Parathyroid adenoma (tissue), 2 donors: ENCODE measurements at regions not wholly inside any gene's neighbourhood (a gene's known extent, or its start where the extent isn't known, plus 50 kb on each side); places are given as distances from the start of the nearest gene placed in this dataset.

Source experiments
- H2AFZ ChIP-seq: fragments of 300-600 bp; sonication (generic); one replicate; pipeline ENCODE4 v1.7.0; 2017; ENCODE audit warnings: antibody characterized with exemption, mild to moderate bottlenecking
- H3K27ac ChIP-seq: fragments of 300-600 bp; sonication (generic); one replicate; pipeline ENCODE4 v1.7.0; 2017
- H3K27me3 ChIP-seq: fragments of 300-600 bp; sonication (generic); one replicate; pipeline ENCODE4 v1.7.0; 2017; ENCODE audit warnings: low read length; ENCODE audit not compliant: control insufficient read depth, insufficient read depth
- H3K36me3 ChIP-seq: fragments of 300-600 bp; sonication (generic); one replicate; pipeline ENCODE4 v1.7.0; 2017; ENCODE audit warnings: low read length; ENCODE audit not compliant: control insufficient read depth, insufficient read depth
- H3K4me1 ChIP-seq: fragments of 300-600 bp; sonication (generic); one replicate; pipeline ENCODE4 v1.7.0; 2017; ENCODE audit warnings: control low read depth
- H3K4me2 ChIP-seq: fragments of 300-600 bp; sonication (generic); one replicate; pipeline ENCODE4 v1.7.0; 2017; ENCODE audit warnings: low read length
- H3K4me3 ChIP-seq: fragments of 300-600 bp; sonication (generic); one replicate; pipeline ENCODE4 v1.7.0; 2017; ENCODE audit warnings: low read depth, low read length
- H3K79me2 ChIP-seq: fragments of 300-600 bp; sonication (generic); one replicate; pipeline ENCODE4 v1.7.0; 2017; ENCODE audit warnings: control low read depth
- H3K9ac ChIP-seq: fragments of 300-600 bp; sonication (generic); one replicate; pipeline ENCODE4 v1.7.0; 2017; ENCODE audit warnings: mild to moderate bottlenecking
- H3K9me3 ChIP-seq: fragments of 300-600 bp; sonication (generic); one replicate; pipeline ENCODE4 v1.7.0; 2017; ENCODE audit warnings: low read length; ENCODE audit not compliant: control insufficient read depth
- TF ChIP-seq, protein P1 (sequence below): fragments of 300-600 bp; sonication (generic); IDR thresholded peaks from one replicate; pipeline ENCODE4 v1.7.0; 2017; ENCODE audit warnings: antibody characterized with exemption, mild to moderate bottlenecking
- donor health status: primary hyperparathyroidism.

DNA sequence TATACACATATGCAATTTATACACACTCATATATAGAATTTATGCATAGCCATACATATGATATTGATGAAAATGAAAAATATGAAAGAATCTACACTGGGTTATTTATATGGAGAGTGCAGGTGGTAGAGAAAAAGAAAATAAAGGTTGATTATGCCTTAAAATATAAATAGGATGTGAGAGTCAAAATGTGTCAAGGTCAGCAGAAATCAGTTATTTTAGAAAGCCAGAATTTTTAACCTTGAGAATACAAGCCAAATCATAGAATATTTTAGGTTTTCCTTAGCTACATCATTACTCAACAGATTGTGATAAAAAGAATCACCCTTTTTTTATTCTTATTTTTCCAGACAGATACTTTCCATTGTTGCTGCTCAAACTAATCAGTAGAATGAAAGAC, 146.2 kb downstream of the SLC6A15 start:
- no peaks in the 10 kb centered on the region for H3K27me3 ChIP-seq
- no peak overlapping the region for H3K4me2 ChIP-seq
- no peak overlapping the region for H3K27ac ChIP-seq
- no peaks in the 10 kb centered on the region for H3K36me3 ChIP-seq
- H3K79me2 ChIP-seq = no peaks in the 10 kb centered on the region
- H3K9ac ChIP-seq = no peak overlapping the region
- no peaks in the 10 kb centered on the region for H3K9me3 ChIP-seq
- H2AFZ ChIP-seq = no peak overlapping the region
- no peak overlapping the region for H3K4me3 ChIP-seq
- TF ChIP-seq, protein P1, sequence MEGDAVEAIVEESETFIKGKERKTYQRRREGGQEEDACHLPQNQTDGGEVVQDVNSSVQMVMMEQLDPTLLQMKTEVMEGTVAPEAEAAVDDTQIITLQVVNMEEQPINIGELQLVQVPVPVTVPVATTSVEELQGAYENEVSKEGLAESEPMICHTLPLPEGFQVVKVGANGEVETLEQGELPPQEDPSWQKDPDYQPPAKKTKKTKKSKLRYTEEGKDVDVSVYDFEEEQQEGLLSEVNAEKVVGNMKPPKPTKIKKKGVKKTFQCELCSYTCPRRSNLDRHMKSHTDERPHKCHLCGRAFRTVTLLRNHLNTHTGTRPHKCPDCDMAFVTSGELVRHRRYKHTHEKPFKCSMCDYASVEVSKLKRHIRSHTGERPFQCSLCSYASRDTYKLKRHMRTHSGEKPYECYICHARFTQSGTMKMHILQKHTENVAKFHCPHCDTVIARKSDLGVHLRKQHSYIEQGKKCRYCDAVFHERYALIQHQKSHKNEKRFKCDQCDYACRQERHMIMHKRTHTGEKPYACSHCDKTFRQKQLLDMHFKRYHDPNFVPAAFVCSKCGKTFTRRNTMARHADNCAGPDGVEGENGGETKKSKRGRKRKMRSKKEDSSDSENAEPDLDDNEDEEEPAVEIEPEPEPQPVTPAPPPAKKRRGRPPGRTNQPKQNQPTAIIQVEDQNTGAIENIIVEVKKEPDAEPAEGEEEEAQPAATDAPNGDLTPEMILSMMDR = no peak
- H3K4me1 ChIP-seq = no peaks in the 10 kb centered on the region

DNA sequence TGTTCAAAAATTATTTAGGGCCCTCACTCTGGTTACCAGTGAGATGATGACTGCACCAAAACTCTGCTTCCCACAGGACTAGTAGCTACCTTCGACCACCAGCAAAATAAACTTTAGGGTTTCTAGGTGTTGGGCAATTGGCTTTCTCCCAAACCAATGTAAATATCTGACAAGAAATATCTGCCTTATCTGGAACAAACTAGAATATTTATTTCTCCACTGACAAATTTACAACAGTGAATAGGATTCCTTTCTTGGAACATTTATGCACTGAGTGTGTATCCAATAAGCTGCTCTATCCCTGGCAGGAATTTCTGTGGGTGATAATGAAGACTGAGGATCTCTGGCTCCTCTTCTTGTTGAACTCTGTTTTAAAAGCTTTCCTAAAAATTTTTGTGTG, 148.6 kb downstream of the SLC6A15 start:
- Histone ChIP-seq H2AFZ (no peak overlapping the region), H3K27ac (no peak overlapping the region), H3K9ac (no peak overlapping the region), H3K4me3 (no peak overlapping the region), H3K4me1 (no peaks in the 10 kb centered on the region), H3K9me3 (no peaks in the 10 kb centered on the region), H3K4me2 (no peak overlapping the region), H3K27me3 (no peaks in the 10 kb centered on the region), H3K79me2 (no peaks in the 10 kb centered on the region), H3K36me3 (no peaks in the 10 kb centered on the region)
- TF ChIP-seq, protein P1 = no peak

DNA sequence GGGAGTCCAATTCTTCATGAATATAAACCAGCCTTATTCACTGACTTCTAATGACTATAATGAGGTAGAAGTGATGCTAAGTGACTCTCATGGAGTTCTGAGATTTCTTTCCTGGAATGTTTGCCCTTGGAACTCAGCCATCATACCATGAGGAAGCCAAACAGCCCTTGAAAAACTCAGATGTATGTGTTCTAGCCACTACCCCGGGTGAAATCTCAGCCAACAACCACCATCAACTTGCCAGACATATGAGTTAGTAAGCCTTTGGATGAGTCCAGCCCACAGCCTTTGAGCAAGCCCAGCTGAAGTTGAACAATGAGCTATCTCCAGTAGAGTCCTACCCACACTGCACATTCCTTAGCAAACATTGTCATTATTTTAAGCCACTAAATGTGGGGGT, 149.5 kb downstream of the SLC6A15 start:
- Histone ChIP-seq H3K9me3 (no peaks in the 10 kb centered on the region), H3K27me3 (no peaks in the 10 kb centered on the region), H3K79me2 (no peaks in the 10 kb centered on the region), H3K4me3 (no peak overlapping the region), H3K36me3 (no peaks in the 10 kb centered on the region), H3K27ac (no peak overlapping the region), H3K9ac (no peak overlapping the region), H3K4me2 (no peak overlapping the region), H3K4me1 (no peaks in the 10 kb centered on the region), H2AFZ (no peak overlapping the region)
- TF ChIP-seq, protein P1 = no peak

DNA sequence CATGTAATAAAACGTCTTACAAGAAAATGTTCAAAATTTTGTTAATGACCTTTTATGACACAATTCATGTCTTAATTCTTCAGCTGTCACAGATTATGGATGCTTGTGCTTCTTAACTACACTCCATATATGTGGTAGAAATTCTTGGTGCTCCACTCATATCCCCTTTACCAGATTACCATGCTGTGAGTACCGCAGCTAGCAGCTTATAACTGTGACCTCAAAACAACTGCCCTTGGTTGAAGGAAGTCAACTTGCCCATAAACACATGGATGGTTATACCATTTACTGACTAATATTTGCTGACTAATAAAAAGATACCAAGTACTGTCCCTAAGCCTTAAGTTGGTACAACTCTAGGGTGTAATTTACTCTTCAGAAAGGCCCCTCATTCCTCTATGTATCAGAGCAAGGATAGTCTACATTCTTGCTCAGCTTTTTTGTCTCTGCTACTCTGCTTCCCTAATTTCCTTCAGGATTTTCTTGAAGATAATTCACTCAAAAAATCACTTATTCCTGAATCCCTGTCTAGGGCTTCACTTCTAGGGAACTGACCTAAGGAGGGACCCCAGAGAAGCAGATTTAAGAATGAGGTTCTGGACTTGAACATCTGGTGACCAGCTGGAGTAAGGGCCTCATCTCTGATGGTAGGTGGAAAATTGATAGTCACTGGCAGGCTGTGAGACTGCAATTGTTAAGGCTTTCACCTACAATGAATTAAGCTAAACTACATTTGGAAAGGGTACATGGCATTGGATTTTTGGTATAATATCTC, 152.3 kb downstream of the SLC6A15 start:
- Histone ChIP-seq H2AFZ (no peak overlapping the region), H3K27me3 (no peaks in the 10 kb centered on the region), H3K79me2 (no peaks in the 10 kb centered on the region), H3K27ac (no peak overlapping the region), H3K9ac (no peak overlapping the region), H3K9me3 (no peaks in the 10 kb centered on the region), H3K36me3 (no peaks in the 10 kb centered on the region), H3K4me2 (no peak overlapping the region), H3K4me1 (no peaks in the 10 kb centered on the region), H3K4me3 (no peak overlapping the region)
- TF ChIP-seq, protein P1 = no peak

DNA sequence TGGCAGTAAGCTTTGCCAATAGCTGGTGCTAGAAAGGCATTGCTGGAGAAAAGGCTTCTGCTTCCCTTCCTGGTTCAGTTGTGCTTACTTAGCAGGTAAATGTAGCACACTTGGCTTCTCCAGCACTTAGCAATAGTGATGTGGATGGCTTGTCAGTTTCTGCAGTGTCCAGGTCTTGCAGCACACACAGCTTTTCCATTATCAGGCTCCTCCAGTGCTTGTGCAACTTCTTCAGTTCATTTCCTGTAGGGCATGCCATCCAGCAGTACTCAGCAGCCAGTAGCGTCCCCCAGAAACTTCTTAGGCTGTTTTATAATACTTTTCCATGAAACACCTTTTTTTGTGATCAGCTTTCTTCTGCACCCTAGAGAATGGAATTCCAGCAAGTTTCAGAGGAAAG, 154.6 kb downstream of the SLC6A15 start:
- H3K4me2 ChIP-seq = no peak overlapping the region
- no peak overlapping the region for H3K27ac ChIP-seq
- TF ChIP-seq, protein P1 = no peak
- H3K4me3 ChIP-seq = no peak overlapping the region
- H3K27me3 ChIP-seq = no peaks in the 10 kb centered on the region
- no peak overlapping the region for H2AFZ ChIP-seq
- H3K9me3 ChIP-seq = no peaks in the 10 kb centered on the region
- no peak overlapping the region for H3K9ac ChIP-seq
- no peaks in the 10 kb centered on the region for H3K36me3 ChIP-seq
- no peaks in the 10 kb centered on the region for H3K79me2 ChIP-seq
- H3K4me1 ChIP-seq = no peaks in the 10 kb centered on the region
